ENCODE measurements at regions not wholly inside any gene's neighbourhood (a gene's known extent, or its start where the extent isn't known, plus 50 kb on each side); places are given as distances from the start of the nearest gene placed in this dataset.
"Not testable (repeated sequence)": the region's sequence is repeated elsewhere in the genome, so short reads cannot be mapped to it uniquely, and the experiment has no call there.

DNA sequence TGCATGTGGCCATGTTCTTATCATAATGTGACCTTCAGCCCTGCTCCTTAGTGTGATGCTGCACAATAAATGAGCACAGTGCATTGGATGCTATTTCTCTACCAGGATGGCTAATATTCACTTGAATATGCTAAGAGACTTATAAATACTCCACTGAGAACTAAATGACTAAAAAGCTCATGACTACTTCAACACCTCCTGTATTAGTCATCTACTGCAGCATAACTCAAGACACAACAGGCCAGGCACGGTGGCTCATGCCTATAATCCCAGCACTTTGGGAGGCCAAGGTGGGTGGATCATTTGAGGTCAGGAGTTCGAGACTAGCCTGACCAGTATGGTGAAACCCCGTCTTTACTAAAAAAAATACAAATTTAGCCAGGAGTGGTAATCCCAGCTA, 213.4 kb downstream of the RND3 start:
- intact Hi-C loops (cut with DNase I), result no loop called here
- no peak for DNase-seq

DNA sequence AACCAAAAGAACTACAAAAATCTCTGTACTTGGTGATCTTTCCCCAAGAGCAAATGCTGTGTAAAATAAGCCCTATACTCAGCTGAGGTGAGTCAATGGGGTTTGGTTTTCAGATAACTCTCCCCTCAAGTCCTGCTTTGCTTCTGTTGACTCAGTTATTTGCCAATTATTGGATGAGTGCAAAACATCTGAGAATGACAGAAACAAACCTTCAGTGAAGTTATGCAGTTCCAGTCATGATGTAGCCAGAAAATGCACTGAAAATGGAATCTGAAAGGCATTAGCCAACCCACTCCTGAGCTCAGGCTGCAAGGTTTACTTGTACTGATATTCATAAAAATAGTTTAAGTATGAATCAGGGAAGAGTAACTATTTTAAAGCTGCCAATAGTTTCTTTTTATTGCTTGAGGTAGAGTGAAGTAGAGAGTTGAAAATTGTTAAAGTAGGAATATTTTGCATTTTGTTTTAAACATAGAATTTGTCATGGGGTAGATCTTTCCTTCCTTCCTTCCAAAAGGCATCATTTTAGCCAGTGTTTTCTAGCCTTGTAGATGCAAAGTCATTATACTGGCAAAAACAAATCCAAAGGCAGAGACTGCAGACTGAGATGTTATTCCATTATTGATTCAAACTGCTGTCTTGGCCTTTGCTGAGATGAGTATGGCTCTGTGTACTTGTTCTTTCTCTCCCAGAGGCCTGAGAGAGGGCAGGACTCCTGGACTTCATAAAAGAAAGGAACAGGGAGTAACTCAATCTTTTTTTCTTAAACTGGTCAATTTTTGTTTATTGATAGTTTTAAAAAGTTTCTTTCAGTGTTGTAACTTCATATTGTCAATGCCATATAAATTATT, 215.3 kb downstream of the RND3 start:
- intact Hi-C loops (cut with DNase I), result no loop called here
- DNase-seq, result no peak

DNA sequence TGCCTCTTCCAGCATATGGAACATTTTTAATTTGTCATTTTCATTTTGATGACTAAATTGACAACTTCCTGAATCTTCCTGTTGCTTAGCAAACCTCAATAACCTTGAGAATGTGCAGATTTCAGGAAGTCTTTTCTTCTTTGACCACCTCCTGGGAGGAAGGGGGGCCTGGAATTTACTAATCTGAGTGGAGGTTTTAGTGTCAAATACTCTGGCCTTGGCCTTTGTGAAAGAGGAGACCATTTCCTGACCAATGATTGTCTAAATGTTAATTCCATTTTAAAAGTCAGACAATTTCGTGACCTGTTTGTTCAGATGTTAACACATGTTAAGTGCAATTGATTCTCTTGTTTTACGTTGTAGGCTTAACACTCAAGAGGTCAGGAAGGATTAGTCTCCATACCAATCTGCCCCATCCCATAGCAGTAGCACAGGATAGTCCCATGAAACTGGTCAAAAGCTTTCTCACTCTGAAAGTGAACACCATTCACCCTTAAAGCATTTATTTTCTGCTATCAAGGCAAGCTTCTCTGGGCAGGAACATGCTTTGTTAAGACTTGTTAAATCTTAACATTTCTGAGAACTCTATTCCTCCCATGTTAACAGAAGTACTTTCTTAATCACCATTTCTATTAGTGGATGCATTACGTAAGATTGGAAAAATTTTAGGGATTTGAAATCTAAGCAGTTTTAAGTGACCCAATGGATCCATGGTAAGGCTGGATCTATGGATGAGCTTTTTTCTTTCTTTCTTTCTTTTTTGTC, 219.6 kb downstream of the RND3 start:
- no peak for DNase-seq
- intact Hi-C loops (cut with DNase I), result no loop called here

DNA sequence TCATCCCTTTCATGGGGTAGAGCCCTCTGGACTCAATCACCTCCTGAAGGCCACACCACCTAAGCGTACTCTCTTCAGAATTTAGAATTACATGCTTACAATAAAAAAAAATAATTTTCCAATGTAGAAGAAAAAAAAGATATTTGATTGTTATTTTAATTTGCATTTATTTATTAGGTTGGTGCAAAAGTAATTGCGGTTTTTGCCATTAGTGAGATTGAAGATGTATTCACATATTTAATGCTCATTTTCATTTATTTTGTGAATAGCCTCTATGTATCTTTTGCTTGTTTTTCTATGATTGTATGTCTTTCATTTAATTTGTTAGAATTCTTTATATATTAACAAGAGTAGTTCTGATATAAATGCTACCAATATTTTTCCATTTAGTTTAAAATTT, 220.5 kb downstream of the RND3 start:
- intact Hi-C loops (cut with DNase I), result no loop called here
- no peak for DNase-seq

DNA sequence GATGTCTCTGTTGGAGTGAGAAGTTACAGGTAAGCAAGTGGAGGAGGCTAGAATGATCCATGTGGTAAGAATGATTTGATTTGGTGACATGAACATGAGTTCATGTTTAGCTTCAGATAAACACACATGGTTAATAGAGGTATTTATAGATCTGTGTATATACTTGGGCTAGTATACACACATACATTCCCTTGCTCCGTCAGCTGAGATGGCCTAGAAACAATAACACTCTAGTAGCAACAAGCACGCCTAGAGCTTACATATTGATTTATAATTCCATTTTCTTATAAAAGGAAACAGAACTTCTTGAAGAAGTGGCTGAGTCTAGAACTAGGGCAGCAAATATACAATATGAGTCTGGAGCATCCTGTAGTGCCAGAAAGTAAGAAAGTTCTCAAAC, 223.0 kb downstream of the RND3 start:
- intact Hi-C loops (cut with DNase I), result no loop called here

DNA sequence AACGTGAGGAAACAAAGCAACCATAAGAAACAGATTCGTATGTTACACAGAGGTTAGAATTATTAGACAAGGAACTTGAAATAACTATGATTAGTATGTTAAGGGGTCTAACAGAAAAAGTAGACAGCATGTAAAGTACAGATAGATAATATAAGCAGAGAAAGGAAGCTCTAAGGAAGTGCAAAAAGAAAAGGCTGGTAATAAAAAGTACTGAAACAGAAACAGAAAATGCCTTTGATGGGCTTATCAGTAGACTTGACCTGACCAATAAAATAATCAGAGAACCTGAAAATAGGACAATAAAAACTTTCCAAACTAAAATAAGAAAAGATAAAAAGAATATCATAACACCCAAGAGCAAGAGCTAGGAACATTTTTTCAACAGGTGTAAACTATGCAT, 225.8 kb downstream of the RND3 start:
- intact Hi-C loops (cut with DNase I), result no loop called here
- DNase-seq, result no peak

More for the DNA sequence above, 223.0 kb downstream of the RND3 start:
- no peak for DNase-seq

DNA sequence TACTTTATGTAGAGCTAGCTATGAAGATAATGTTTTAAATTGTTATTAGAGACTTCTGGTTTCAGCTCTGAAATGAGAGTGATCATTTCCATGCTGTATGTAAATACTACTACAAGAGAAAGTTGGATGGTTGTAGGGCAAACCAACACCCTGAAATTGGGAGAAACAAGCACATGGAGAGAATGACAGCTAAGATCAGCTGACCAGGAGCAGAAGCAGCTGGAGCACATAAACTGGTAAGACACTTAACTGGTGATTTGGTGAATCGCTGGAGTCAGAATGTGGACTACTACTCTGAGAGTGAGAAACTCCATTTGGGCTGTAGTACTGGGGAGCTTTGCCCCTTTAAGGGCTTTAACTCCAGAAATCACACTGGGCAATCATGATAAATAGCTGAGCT, 226.8 kb downstream of the RND3 start:
- no peak for DNase-seq
- intact Hi-C loops (cut with DNase I), result no loop called here

DNA sequence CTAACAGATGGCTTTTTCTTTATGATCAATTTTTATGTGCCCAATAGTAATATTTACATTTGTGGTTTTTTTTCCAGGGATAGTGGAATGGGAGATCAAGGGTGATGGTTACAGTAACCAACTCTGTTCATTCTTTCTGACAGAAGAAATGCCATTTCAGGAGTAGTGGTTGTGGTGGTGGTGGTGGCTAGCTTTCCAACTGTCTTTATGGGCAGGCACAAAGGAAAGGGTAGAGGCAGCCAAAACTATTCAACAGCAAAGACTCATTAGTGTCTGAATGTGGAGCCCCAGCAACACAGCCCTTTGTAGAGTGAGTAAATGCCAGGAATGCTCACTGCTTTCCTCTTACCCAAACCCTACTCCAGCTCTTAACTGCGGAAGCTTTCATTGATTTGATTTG, 227.7 kb downstream of the RND3 start:
- no peak for DNase-seq
- intact Hi-C loops (cut with DNase I), result no loop called here

DNA sequence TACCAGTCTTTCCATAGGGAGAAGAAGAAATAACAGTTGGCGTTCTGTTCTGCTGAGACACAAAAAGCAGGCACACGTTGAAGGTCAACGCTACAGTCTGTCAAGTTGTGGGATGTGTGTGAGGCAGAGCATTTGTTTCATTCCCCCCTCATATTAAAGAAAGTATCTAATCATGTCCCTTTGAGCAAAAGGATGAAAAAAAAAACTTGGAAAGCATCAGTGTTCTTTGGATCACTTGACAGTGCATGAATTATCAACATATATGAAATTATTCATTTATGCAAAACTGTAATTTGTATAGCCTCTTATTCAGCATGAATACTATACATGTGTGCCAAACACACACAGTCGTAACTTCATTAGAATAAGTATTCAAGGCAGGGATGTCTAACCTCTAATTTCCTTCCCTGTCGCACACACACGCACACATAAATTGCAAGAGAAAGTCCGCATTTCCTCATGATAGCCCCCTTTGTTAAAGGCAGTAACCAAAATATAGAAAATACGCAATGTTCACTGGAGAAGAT, 228.6 kb downstream of the RND3 start:
- DNase-seq, result no peak
- intact Hi-C loops (cut with DNase I), result no loop called here

DNA sequence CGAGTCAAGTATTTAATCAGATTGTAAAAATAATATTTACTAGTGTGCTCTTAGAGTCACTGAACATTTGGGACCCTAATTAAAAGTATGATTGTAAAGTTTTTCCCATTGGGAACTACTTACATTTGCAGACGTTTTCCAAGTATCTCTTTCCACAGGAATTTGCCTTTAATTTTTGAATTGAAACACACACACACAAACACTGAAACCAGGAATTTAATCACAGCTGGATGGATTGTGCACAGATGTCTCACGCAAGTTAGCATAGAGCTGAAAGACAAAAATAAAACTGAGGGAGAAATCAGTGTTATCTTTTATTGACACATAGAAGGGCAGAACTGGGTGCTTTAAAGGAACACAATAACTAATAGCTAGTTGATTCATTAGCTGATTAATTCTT, 230.7 kb downstream of the RND3 start:
- DNase-seq, result no peak
- intact Hi-C loops (cut with DNase I), result no loop called here

DNA sequence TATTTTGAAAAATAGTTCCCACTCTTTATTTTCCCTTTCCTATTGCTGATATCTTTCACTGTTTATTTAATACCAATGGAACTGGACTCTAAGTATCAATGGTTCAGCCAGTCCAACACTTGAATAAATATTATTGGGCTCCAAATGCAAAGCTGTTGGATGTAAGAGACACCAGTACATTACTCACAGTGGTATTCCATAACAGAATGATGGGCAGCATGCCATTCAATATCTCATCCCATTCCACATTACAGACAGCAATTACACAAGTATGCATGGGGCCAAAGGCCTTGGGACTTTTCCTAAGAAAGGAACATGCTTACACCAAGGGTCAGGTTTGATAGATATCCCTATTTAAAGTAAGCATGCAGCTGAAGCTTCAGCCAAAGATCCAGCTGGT, 231.9 kb downstream of the RND3 start:
- intact Hi-C loops (cut with DNase I), result no loop called here
- DNase-seq, result no peak

DNA sequence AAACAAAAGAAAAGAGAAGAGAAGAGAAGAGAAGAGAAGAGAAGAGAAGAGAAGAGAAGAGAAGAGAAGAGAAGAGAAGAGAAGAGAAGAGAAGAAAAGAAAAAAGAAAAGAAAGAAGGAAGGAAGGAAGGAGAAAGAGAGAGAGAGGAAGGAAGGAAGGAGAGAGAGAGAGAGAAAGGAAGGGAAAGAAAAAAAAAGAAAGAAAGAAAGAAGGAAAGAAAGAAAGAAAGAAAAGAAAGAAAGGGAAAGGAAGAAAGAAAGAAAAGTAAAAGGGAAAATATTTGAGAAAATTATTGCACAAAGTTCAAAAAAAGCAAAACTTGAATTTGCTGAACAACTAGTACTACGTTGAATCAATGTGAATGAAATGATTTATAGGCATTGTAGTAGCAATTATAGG, 237.7 kb downstream of the RND3 start:
- intact Hi-C loops (cut with DNase I); DNase-seq: not testable (repeated sequence)

DNA sequence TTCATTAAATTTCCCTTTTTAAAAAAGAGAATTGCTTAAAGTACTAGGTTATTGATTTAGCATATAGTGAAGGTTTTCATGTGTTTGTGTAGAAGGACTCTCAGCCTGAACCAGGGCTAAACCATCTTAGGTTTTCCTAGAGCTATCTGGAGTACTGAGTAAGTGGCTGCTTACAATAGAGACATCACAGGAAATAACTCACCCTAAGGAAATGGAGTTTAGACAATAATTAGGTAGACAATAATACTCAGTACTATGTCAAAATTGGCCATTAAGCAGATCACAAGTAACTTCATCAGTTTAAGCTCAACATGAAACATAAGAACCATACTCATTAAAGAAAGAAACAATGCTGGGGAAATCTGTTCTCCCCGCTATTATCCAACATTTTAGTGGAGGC, 240.0 kb downstream of the RND3 start:
- no peak for DNase-seq
- intact Hi-C loops (cut with DNase I), result no loop called here

DNA sequence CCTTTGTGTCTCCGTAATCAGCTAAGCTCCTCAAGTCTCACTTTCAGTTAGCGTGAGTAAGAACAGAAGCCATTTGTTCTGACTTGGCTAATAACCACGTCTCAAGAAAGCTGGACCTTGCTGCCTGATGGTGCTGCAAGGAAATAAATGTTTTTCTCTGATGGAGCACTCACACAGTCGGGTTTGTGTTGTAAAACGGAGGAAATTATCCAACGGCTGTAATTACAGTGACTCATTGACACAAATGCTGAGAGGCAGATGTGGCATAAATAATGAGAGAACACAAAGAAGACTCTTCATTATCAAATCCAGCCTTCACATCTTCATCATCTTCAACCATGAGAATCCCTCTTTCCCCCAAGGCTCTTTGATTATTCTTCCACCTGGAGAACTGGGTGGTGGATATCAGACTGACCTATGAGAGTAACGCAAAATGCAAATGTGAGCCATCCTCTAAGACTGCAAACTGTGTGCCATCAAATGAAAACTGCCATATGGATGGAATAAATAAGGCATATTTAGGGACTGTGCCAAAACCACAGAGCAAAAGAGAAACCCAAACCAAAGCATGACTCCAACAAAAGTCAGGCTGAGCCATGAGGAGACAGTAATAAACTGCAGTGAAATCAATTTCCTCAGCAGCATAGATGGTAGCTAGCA, 252.6 kb downstream of the RND3 start:
- DNase-seq, result no peak
- intact Hi-C loops (cut with DNase I), result no loop called here

DNA sequence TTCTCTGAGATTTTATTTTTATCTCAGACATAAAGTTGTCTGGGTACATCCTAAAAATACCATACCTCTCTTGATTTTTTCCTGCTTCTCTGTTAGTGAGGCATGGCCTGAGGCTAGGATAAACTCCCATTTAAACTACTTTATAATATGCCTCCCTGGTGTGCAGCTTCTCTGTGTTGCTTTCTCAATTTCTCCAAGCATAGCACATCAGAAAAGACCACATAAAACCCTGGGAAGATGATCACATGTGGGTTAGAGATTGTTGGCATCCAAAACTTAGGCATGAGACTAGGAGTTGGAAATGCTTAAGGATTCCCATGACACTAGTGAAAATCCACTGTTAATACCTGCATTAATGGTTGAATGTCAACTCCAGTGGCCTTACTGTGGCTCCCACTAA, 254.6 kb downstream of the RND3 start:
- intact Hi-C loops (cut with DNase I), result no loop called here
- DNase-seq, result no peak

DNA sequence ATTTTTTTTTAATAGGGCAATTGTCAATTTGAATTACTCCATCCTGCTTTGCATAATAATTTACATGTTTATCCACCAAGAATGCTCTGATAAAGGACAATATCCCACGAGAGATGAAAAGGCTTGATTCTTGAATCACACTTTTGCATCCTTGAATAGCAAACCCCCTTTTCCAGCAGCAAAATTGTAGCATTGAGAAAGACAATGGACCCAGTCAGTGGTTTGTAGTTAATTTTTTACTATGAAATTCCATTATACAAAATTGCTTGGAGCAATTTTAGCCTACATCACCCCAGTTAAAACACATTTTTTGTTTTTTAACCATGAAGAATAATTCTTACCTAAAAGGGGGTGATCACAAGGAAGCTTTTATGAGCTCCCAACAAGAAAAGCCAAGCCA, 255.1 kb downstream of the RND3 start:
- intact Hi-C loops (cut with DNase I), result no loop called here
- no peak for DNase-seq

DNA sequence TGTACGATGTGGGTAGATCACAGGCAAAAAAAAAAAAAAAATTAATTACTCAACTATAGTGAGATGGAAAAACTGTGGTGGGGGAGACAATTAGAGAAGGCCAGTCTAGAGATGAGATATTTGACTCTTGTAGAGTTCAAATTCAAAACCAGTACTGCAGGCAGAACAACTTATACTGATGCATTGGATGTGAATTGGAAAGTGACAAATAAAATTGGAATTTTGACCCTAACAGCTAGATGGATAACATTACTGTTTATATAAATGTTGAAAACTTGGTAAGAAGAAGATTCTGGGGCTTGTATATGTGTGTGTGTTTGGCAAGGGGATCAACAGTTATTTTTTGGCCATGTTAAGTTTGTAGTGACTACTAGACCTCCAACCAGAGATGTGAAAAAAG, 256.9 kb downstream of the RND3 start:
- no peak for DNase-seq
- intact Hi-C loops (cut with DNase I), result no loop called here

DNA sequence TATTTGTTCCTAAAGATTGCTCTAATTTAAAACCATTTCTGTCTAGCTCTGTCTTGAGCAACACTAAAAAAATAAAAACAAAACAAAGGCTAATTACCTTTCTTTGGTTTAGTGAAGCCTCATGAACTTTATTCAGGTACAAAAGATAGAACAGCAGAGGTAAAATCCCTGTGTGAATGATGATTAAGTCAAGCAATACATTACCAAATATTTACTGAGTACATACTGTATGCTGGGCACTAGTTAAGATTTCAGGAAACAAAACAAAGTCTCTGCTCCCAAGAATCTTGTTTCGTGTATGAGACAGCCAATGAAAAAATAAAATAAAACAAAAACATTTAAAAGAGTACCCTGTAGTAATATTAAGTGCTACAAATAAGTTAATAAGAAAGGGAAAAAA, 257.5 kb downstream of the RND3 start:
- intact Hi-C loops (cut with DNase I), result no loop called here
- DNase-seq, result no peak

DNA sequence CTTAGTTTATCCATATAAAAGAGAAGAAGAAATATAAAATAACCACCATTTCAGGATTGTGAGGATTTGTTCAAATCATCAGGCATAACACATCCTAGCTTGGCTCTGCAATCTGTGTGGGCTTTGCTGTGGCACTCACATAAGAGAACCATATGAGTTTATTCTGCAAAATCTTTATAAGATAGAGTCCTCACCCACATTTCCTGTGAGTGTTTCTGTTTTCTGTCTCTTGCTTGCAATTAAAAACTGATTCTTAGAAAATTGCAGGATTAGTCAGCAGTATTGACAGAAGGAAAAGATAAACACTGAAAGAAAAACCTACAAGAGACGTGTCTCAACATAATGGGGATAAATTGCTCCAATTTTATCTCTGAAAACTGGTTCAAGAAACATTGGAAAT, 258.5 kb downstream of the RND3 start:
- no peak for DNase-seq
- intact Hi-C loops (cut with DNase I), result no loop called here

DNA sequence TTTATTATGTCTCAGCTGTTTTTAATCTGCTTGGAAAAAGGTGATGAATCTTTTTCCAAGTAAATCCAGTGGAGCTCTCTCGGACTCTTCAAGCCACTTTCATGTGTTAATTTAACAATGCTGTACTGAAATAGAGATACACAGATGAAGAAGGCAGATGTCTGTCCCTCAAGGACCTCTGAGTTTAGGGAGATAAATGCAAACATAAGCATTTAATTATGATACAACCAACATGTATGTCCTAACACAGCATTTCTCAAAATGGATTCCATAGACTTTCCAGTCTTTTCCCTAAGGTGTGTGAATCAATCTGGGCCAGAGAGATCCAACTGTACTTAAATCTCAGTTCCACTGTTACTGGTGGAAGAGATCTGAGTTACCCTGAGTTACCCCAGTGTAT, 262.4 kb downstream of the RND3 start:
- intact Hi-C loops (cut with DNase I), result no loop called here
- DNase-seq, result no peak

DNA sequence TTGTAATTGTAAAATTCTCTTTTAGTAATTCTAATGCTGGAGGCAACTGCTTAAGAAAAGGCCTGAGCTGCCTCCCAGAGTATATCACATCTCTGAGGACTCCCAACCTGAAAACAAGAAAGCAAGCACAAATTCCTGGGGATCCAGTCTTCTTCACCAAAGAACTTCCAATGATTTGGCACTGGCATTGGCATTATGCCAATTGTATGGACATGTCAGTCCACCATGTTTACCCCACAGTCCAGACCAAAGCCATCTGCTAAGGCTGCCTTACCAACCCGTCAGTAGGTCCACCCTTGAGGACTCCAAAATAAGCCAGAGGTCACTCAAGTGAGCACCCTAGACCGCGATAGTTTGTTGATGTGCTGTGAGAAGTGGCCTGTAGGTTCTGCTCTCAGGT, 263.1 kb downstream of the RND3 start:
- DNase-seq, result no peak

More for the DNA sequence above, 263.1 kb downstream of the RND3 start:
- intact Hi-C loops (cut with DNase I), result no loop called here
